Esophagus muscularis mucosa (tissue), 4 donors: ENCODE measurements at regions not wholly inside any gene's neighbourhood (a gene's known extent, or its start where the extent isn't known, plus 50 kb on each side); places are given as distances from the start of the nearest gene placed in this dataset.

Experiments
- CTCF ChIP-seq, 3 experiments: fragments of 200-600 bp in 2 of 3; fragments of 450-650 bp in 1 of 3; sonication (generic) in 2 of 3; IDR thresholded peaks; one replicate each; pipeline ENCODE4 v1.5.1; 2017 to 2019; ENCODE audit warnings: antibody characterized with exemption in 3 of 3, mild to moderate bottlenecking in 2 of 3, moderate library complexity in 1 of 3
- EP300 ChIP-seq: sonication (generic); formaldehyde crosslinking; IDR thresholded peaks from one replicate; pipeline ENCODE4 v1.6.1; 2017; ENCODE audit warnings: antibody characterized with exemption
- POLR2A ChIP-seq: fragments of 450-650 bp; IDR thresholded peaks from one replicate; pipeline ENCODE4 v1.6.1; 2017; ENCODE audit warnings: antibody characterized with exemption, moderate library complexity, mild to moderate bottlenecking, low read depth
- POLR2AphosphoS5 ChIP-seq, 2 donors: sonication (generic); formaldehyde crosslinking; IDR thresholded peaks; one replicate each; pipeline ENCODE4 v1.6.1; 2017; ENCODE audit warnings: antibody characterized with exemption in 2 of 2

GRCh38 chr13:53357582-53357981, 329.0 kb downstream of the OLFM4 start:
- TF ChIP-seq POLR2A = no peak
- no peak for TF ChIP-seq CTCF (IDR thresholded peaks at IDR 0.05)
- no peak for TF ChIP-seq POLR2AphosphoS5 (IDR thresholded peaks at IDR 0.05)
- TF ChIP-seq EP300 = no peak
